ENCODE measurements at regions not wholly inside any gene's neighbourhood (a gene's known extent, or its start where the extent isn't known, plus 50 kb on each side); places are given as distances from the start of the nearest gene placed in this dataset.

DNA sequence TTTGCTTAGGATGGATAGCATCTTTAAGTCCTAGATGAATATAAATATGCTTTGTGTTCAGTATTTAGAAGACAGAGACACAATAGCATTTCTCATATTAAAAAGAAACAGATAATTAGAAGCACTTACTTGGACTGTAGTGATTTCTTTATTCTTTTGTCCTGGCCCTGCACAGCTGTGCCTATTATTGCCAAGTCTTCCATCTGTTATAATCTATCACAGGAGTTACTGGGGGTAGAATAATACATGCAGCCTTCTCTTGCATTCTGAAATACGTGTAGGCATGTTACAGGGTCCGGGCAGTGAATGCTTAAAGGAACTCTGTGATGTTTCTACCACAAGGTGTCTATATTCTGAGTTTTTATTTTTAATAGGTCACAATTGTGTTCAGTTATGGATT is 461.5 kb upstream of the COBL start:
- H3K36me3 ChIP-seq (ENCODE audit: insufficient read depth, low read length): no peaks in the 10 kb centered on the region
- H3K27me3 ChIP-seq (ENCODE audit: control insufficient read depth in 1 of 2, insufficient read depth in 2 of 2, low read length in 2 of 2): no peaks in the 10 kb centered on the region
- no peak overlapping the region for H3K4me3 ChIP-seq (ENCODE audit: low read depth in 1 of 2, low read length in 2 of 2)
- no peaks in the 10 kb centered on the region for H3K9me3 ChIP-seq (ENCODE audit: low read length)
- H3K9ac ChIP-seq (ENCODE audit: low read length): no peak overlapping the region
- no peaks in the 10 kb centered on the region for H3K4me1 ChIP-seq (ENCODE audit: insufficient read depth, low read length)
- no peak overlapping the region for H3K27ac ChIP-seq (ENCODE audit: low read depth, low read length)

DNA sequence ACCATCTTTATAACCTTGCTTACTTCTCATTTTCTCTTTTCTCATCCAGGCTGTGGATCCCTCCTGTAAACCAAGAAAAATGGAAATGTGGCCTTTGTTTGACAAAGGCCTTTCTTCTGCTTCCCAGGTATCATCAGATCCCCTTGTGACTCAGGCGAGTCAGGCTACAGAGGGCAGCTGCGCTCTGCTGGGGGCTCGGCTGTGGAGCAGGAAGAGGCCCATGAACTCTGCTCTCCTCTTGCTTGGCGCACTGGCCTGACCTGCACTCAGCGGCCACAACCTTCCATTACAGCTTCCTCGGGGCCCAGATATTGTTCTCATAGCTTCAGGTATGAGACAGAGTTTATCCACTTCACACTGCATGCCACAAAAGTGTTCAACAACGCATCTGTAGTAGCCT is 457.6 kb upstream of the COBL start:
- no peak overlapping the region for H3K27ac ChIP-seq (ENCODE audit: low read depth, low read length)
- no peaks in the 10 kb centered on the region for H3K4me1 ChIP-seq (ENCODE audit: insufficient read depth, low read length)
- no peaks in the 10 kb centered on the region for H3K9me3 ChIP-seq (ENCODE audit: low read length)
- H3K36me3 ChIP-seq (ENCODE audit: insufficient read depth, low read length): no peaks in the 10 kb centered on the region
- no peaks in the 10 kb centered on the region for H3K27me3 ChIP-seq (ENCODE audit: control insufficient read depth in 1 of 2, insufficient read depth in 2 of 2, low read length in 2 of 2)
- no peak overlapping the region for H3K4me3 ChIP-seq (ENCODE audit: low read depth in 1 of 2, low read length in 2 of 2)
- H3K9ac ChIP-seq (ENCODE audit: low read length): no peak overlapping the region

DNA sequence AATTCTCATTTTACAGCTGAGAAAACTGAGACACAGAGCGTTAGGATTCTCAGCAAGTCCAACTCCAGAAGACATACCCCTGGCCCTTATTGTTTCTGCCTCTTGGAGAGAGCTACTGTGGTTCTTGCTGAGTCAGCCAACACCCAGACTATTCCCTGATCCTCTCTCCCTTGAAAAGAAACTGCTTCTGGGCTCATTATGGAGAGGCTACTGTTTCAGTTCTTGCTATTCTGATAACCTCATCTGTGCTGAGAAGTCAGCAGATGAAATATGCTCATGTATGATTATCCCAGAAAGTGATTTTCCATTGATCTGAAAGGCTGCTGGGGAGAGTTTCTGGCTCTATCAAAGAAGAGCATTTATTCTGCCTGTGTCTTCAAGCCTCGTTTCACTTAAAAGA is 455.6 kb upstream of the COBL start:
- H3K36me3 ChIP-seq (ENCODE audit: insufficient read depth, low read length): no peaks in the 10 kb centered on the region
- no peak overlapping the region for H3K9ac ChIP-seq (ENCODE audit: low read length)

DNA sequence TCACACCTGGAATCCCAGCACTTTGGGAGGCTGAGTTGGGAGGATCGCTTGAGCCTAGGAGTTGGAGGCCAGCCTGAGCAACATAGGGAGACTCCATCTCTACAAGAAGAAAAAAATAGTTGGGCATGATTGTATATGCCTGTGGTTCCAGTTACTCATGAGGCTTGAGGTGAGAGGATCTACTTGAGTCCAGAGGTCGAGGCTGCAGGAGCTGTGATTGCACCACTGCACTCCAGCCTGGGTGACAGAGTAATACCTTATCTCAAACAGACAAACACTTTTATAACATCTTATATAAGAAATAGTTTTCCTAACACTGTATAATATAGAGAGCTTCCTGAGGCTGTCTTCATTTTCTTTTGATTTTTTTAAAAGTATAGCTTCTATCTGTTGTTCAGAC is 448.4 kb upstream of the COBL start:
- Histone ChIP-seq H3K4me3 (ENCODE audit: low read depth in 1 of 2, low read length in 2 of 2) (no peak overlapping the region), H3K27ac (ENCODE audit: low read depth, low read length) (no peak overlapping the region), H3K4me1 (ENCODE audit: insufficient read depth, low read length) (no peaks in the 10 kb centered on the region), H3K27me3 (ENCODE audit: control insufficient read depth in 1 of 2, insufficient read depth in 2 of 2, low read length in 2 of 2) (no peaks in the 10 kb centered on the region), H3K9me3 (ENCODE audit: low read length) (no peaks in the 10 kb centered on the region), H3K36me3 (ENCODE audit: insufficient read depth, low read length) (no peaks in the 10 kb centered on the region), H3K9ac (ENCODE audit: low read length) (no peak overlapping the region)

More for the DNA sequence above, 455.6 kb upstream of the COBL start:
- Histone ChIP-seq H3K4me1 (ENCODE audit: insufficient read depth, low read length) (no peaks in the 10 kb centered on the region), H3K27ac (ENCODE audit: low read depth, low read length) (no peak overlapping the region), H3K9me3 (ENCODE audit: low read length) (no peaks in the 10 kb centered on the region), H3K4me3 (ENCODE audit: low read depth in 1 of 2, low read length in 2 of 2) (no peak overlapping the region), H3K27me3 (ENCODE audit: control insufficient read depth in 1 of 2, insufficient read depth in 2 of 2, low read length in 2 of 2) (no peaks in the 10 kb centered on the region)

DNA sequence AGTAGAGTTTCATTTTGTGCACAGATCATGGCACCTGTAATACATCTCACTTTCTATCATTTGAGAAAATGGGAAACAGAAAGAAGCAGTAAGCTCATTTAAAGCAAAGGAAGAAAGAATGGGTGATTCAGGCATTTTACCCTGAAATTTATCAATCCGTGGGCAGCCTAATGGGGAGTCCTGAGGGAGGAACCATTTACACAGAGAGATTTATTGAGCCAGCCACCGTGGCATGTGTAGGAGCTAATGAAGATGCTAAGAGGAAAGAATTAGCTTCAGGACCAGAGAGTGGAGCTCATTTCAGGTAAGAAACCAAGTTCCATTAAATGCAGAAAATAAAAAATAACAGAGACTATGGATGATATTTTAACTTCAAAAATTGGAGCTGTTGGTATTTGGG is 443.4 kb upstream of the COBL start:
- Histone ChIP-seq H3K27me3 (ENCODE audit: control insufficient read depth in 1 of 2, insufficient read depth in 2 of 2, low read length in 2 of 2) (no peaks in the 10 kb centered on the region), H3K27ac (ENCODE audit: low read depth, low read length) (no peak overlapping the region), H3K9ac (ENCODE audit: low read length) (no peak overlapping the region), H3K9me3 (ENCODE audit: low read length) (no peaks in the 10 kb centered on the region), H3K4me1 (ENCODE audit: insufficient read depth, low read length) (no peaks in the 10 kb centered on the region), H3K4me3 (ENCODE audit: low read depth in 1 of 2, low read length in 2 of 2) (no peak overlapping the region), H3K36me3 (ENCODE audit: insufficient read depth, low read length) (no peaks in the 10 kb centered on the region)

DNA sequence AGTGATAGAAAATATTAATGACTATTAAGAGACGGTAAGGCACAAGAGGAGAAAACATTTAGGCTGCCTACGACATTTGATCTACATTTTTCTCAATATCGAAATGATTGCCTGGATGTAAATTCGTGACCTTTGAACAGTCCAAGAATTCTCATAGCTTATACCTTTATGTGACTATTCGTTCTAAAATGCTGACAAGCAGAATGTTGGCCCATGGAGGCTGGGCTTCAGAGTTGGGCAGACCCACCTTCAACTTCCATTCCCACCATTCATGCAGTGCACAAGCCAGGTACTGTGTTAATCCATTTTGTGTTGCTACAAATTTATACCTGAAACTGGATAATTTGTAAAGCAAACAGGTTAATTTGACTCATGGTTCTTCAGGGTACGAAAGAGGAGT is 441.4 kb upstream of the COBL start:
- no peak overlapping the region for H3K27ac ChIP-seq (ENCODE audit: low read depth, low read length)
- H3K9ac ChIP-seq (ENCODE audit: low read length): no peak overlapping the region
- H3K4me1 ChIP-seq (ENCODE audit: insufficient read depth, low read length): no peaks in the 10 kb centered on the region
- H3K9me3 ChIP-seq (ENCODE audit: low read length): no peaks in the 10 kb centered on the region
- H3K4me3 ChIP-seq (ENCODE audit: low read depth in 1 of 2, low read length in 2 of 2): no peak overlapping the region
- H3K27me3 ChIP-seq (ENCODE audit: control insufficient read depth in 1 of 2, insufficient read depth in 2 of 2, low read length in 2 of 2): no peaks in the 10 kb centered on the region
- H3K36me3 ChIP-seq (ENCODE audit: insufficient read depth, low read length): no peaks in the 10 kb centered on the region

DNA sequence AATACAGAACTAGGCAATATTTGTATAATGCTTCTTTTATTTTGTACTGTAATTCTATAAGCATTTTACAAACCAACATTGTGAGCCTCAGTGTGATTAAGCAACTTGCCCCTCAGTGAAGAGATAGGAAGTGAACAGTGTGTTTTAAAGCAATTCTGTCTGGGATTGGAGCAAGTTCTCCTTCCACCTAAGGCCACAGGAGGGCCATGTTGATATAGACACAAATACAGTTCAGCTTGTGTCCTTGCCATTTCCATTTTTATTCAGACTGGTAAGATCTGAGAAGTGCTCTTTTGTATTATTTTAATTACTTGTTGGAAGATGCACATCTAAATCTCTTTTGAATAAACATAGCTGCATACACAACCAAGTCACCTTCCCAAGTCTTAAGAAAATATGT is 416.3 kb upstream of the COBL start:
- Histone ChIP-seq H3K4me1 (ENCODE audit: insufficient read depth, low read length) (peaks cover 3% of the 10 kb centered on the region), H3K27me3 (ENCODE audit: control insufficient read depth in 1 of 2, insufficient read depth in 2 of 2, low read length in 2 of 2) (no peaks in the 10 kb centered on the region), H3K4me3 (ENCODE audit: low read depth in 1 of 2, low read length in 2 of 2) (no peak overlapping the region), H3K36me3 (ENCODE audit: insufficient read depth, low read length) (no peaks in the 10 kb centered on the region), H3K9ac (ENCODE audit: low read length) (no peak overlapping the region), H3K9me3 (ENCODE audit: low read length) (no peaks in the 10 kb centered on the region), H3K27ac (ENCODE audit: low read depth, low read length) (no peak overlapping the region)

DNA sequence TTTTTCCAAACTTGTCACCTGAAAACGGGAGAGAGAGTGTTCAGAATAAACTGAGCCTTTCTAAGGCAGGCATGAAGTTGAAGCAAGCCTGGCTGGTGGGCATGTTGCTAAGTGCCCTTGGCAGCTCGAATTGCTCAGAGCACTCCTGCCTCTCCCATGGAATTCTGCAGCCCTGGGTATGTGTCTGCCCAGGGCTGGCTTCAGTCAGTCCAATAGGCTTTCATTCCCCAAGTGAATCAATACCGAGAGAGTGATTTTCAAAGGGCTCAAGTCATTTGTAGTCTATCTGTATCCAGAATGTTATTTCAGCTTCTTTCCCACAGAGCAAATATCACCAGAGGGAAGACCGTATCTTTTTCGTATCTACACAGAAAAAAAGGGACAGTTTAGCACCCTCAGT is 415.5 kb upstream of the COBL start:
- no peak overlapping the region for H3K9ac ChIP-seq (ENCODE audit: low read length)
- no peaks in the 10 kb centered on the region for H3K27me3 ChIP-seq (ENCODE audit: control insufficient read depth in 1 of 2, insufficient read depth in 2 of 2, low read length in 2 of 2)
- H3K27ac ChIP-seq (ENCODE audit: low read depth, low read length): no peak overlapping the region
- H3K4me1 ChIP-seq (ENCODE audit: insufficient read depth, low read length): peaks cover 3% of the 10 kb centered on the region
- H3K4me3 ChIP-seq (ENCODE audit: low read depth in 1 of 2, low read length in 2 of 2): no peak overlapping the region
- H3K36me3 ChIP-seq (ENCODE audit: insufficient read depth, low read length): no peaks in the 10 kb centered on the region
- H3K9me3 ChIP-seq (ENCODE audit: low read length): no peaks in the 10 kb centered on the region

DNA sequence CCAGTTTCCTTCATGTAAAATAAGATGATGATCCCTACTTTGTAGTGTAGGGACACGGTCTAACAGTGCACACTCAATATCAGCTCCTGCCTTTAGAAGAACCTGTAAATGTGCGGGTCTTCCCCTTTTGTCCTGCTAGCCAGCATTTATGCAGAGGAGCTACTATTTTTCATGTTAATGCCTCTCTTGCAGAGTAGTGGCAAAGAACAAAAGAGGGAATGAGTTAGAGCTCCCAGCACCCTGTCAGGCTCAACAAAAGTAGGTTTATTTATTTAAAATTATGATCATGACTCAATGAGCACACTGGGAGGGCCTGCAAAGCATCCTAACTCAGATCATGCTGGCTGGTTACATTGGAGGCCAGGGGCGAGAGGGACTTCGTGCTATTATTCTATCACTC is 414.5 kb upstream of the COBL start:
- Histone ChIP-seq H3K4me1 (ENCODE audit: insufficient read depth, low read length) (peaks cover 3% of the 10 kb centered on the region), H3K27ac (ENCODE audit: low read depth, low read length) (no peak overlapping the region), H3K9me3 (ENCODE audit: low read length) (no peaks in the 10 kb centered on the region), H3K4me3 (ENCODE audit: low read depth in 1 of 2, low read length in 2 of 2) (no peak overlapping the region), H3K27me3 (ENCODE audit: control insufficient read depth in 1 of 2, insufficient read depth in 2 of 2, low read length in 2 of 2) (no peaks in the 10 kb centered on the region), H3K9ac (ENCODE audit: low read length) (no peak overlapping the region), H3K36me3 (ENCODE audit: insufficient read depth, low read length) (no peaks in the 10 kb centered on the region)

DNA sequence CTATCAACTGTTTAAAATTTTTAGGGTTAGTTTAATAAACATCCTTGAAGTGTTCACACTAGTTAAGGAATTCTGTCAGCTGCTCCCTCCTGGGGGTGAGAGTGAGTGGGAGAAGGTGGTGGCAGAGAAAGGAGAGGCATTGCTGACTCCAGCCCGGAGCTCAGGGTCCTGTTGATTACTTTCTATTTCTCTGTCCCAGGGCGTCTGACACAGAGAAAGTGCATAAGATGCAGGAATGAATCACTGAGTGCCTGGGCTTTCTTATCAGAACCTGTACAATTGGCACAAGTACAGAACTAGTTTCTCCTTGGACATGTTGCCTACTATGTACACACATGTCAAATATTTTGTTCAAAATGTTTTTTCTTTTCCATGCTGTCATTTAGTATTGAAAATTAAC is 410.8 kb upstream of the COBL start:
- Histone ChIP-seq H3K4me3 (ENCODE audit: low read depth in 1 of 2, low read length in 2 of 2) (no peak overlapping the region), H3K27me3 (ENCODE audit: control insufficient read depth in 1 of 2, insufficient read depth in 2 of 2, low read length in 2 of 2) (no peaks in the 10 kb centered on the region), H3K9me3 (ENCODE audit: low read length) (no peaks in the 10 kb centered on the region), H3K4me1 (ENCODE audit: insufficient read depth, low read length) (peaks cover 3% of the 10 kb centered on the region), H3K36me3 (ENCODE audit: insufficient read depth, low read length) (no peaks in the 10 kb centered on the region), H3K27ac (ENCODE audit: low read depth, low read length) (no peak overlapping the region), H3K9ac (ENCODE audit: low read length) (no peak overlapping the region)

DNA sequence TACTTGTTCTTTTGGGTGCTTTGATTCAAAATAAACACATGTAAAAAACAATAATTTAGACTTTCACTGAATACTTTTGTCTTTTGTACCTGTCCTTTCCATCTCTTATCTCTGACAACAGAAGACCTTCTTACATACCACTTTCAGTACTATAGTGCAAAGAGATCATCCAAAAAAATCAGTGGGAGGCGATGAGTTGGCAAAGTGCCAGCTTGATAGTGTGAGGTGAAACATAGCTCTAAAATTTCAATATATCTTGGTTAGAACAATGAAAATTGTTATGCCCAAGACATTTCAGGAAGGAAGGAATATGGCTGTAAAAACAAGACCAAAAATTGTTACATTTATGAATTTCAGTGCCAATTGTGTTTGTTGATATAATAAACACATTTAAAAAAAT is 390.2 kb upstream of the COBL start:
- no peaks in the 10 kb centered on the region for H3K27me3 ChIP-seq (ENCODE audit: control insufficient read depth in 1 of 2, insufficient read depth in 2 of 2, low read length in 2 of 2)
- H3K36me3 ChIP-seq (ENCODE audit: insufficient read depth, low read length): no peaks in the 10 kb centered on the region

DNA sequence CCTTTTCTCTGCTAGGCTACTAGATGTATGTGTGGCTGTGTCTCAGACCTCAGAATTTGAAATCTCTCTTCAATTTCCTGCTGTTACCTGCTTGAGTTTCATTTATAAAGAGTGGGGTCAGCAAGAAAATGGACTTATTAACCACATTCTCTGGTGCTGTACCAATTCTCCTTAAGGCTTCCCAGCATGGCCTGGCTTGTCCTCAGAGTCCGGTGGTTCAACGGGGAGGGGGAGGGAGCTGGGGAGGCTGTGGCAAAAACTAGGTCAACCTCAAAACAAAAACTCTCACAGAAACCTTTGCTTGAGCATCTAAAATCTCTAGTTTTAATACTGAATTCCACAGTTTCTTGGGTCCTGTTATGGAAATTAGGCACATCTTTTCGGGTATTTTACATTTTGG is 389.1 kb upstream of the COBL start:
- no peak overlapping the region for H3K9ac ChIP-seq (ENCODE audit: low read length)
- no peaks in the 10 kb centered on the region for H3K27me3 ChIP-seq (ENCODE audit: control insufficient read depth in 1 of 2, insufficient read depth in 2 of 2, low read length in 2 of 2)
- no peaks in the 10 kb centered on the region for H3K36me3 ChIP-seq (ENCODE audit: insufficient read depth, low read length)
- no peak overlapping the region for H3K27ac ChIP-seq (ENCODE audit: low read depth, low read length)
- no peaks in the 10 kb centered on the region for H3K4me1 ChIP-seq (ENCODE audit: insufficient read depth, low read length)
- no peak overlapping the region for H3K4me3 ChIP-seq (ENCODE audit: low read depth in 1 of 2, low read length in 2 of 2)
- no peaks in the 10 kb centered on the region for H3K9me3 ChIP-seq (ENCODE audit: low read length)

More for the DNA sequence above, 390.2 kb upstream of the COBL start:
- H3K27ac ChIP-seq (ENCODE audit: low read depth, low read length): no peak overlapping the region
- H3K9ac ChIP-seq (ENCODE audit: low read length): no peak overlapping the region
- no peaks in the 10 kb centered on the region for H3K4me1 ChIP-seq (ENCODE audit: insufficient read depth, low read length)
- no peak overlapping the region for H3K4me3 ChIP-seq (ENCODE audit: low read depth in 1 of 2, low read length in 2 of 2)
- H3K9me3 ChIP-seq (ENCODE audit: low read length): no peaks in the 10 kb centered on the region
